ENCODE measurements at regions not wholly inside any gene's neighbourhood (a gene's known extent, or its start where the extent isn't known, plus 50 kb on each side); places are given as distances from the start of the nearest gene placed in this dataset.
"Not testable (repeated sequence)": the region's sequence is repeated elsewhere in the genome, so short reads cannot be mapped to it uniquely, and the experiment has no call there.

GRCh38 chr7:4527988-4528636 lies 154.0 kb upstream of the FOXK1 start:
- DNase-seq: no peak

- DNase-seq: no peak
Observed at GRCh38 chr7:4531236-4531635, 150.9 kb upstream of the FOXK1 start.

- DNase-seq: not testable (repeated sequence)
Observed at GRCh38 chr7:4533339-4533738, 148.8 kb upstream of the FOXK1 start.

- no peak for DNase-seq
Observed at GRCh38 chr7:4549681-4550080, 132.4 kb upstream of the FOXK1 start.

GRCh38 chr7:4550117-4550516 lies 132.0 kb upstream of the FOXK1 start:
- no peak for DNase-seq

- DNase-seq: no peak
Observed at GRCh38 chr7:4552985-4553384, 129.1 kb upstream of the FOXK1 start.

- no peak for DNase-seq
Observed at GRCh38 chr7:4556868-4557793, 125.0 kb upstream of the FOXK1 start.

GRCh38 chr7:4561795-4562194 lies 120.3 kb upstream of the FOXK1 start:
- DNase-seq: no peak

GRCh38 chr7:4566714-4567113 lies 115.4 kb upstream of the FOXK1 start:
- no peak for DNase-seq

GRCh38 chr7:4574851-4575250 lies 107.2 kb upstream of the FOXK1 start:
- DNase-seq: no peak

- DNase-seq: no peak
Observed at GRCh38 chr7:4575254-4575653, 106.8 kb upstream of the FOXK1 start.

- no peak for DNase-seq
Observed at GRCh38 chr7:4602905-4603842, 78.9 kb upstream of the FOXK1 start.

GRCh38 chr7:4603843-4604231 lies 78.3 kb upstream of the FOXK1 start:
- DNase-seq: no peak

- DNase-seq: no peak
Observed at GRCh38 chr7:4604456-4604940, 77.6 kb upstream of the FOXK1 start.

- no peak for DNase-seq
Observed at GRCh38 chr7:4606797-4607196, 75.3 kb upstream of the FOXK1 start.

GRCh38 chr7:4607311-4607729 lies 74.8 kb upstream of the FOXK1 start:
- DNase-seq: no peak

- DNase-seq: not testable (repeated sequence)
Observed at GRCh38 chr7:4609576-4609975, 72.5 kb upstream of the FOXK1 start.

GRCh38 chr7:4610768-4611467 lies 71.2 kb upstream of the FOXK1 start:
- DNase-seq: peak; percentile 9

- DNase-seq: no peak
Observed at GRCh38 chr7:4612237-4612636, 69.9 kb upstream of the FOXK1 start.

GRCh38 chr7:4612939-4613841 lies 68.9 kb upstream of the FOXK1 start:
- DNase-seq: no peak
